ENCODE measurements at regions not wholly inside any gene's neighbourhood (a gene's known extent, or its start where the extent isn't known, plus 50 kb on each side); places are given as distances from the start of the nearest gene placed in this dataset.

DNA sequence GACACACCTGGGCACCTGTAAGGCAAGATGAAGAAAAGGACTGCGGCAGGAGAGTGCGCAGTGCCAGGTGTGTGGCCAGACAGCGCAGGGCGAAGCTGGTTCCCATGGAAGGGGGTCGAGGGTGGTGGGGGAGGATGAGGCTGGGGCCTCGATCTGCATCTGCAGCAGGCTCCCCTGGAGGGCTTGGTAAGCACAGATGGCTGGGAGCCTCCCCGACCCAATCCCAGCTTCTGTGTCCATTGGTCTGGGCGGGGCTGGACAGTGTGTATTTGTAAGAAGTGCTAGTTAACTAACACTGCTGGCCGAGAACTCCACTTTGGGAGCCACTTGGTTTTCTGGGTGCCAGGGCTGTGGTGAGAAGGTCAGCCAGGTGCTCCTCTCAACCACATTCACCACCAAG lies 385.1 kb upstream of the IRX1 start:
- TF ChIP-seq EZH2 (IDR thresholded peaks at IDR 0.05; ENCODE audit: borderline replicate concordance, insufficient read depth, low read depth, low read length, poor library complexity, severe bottlenecking) = no peak
- TF ChIP-seq, protein P1, sequence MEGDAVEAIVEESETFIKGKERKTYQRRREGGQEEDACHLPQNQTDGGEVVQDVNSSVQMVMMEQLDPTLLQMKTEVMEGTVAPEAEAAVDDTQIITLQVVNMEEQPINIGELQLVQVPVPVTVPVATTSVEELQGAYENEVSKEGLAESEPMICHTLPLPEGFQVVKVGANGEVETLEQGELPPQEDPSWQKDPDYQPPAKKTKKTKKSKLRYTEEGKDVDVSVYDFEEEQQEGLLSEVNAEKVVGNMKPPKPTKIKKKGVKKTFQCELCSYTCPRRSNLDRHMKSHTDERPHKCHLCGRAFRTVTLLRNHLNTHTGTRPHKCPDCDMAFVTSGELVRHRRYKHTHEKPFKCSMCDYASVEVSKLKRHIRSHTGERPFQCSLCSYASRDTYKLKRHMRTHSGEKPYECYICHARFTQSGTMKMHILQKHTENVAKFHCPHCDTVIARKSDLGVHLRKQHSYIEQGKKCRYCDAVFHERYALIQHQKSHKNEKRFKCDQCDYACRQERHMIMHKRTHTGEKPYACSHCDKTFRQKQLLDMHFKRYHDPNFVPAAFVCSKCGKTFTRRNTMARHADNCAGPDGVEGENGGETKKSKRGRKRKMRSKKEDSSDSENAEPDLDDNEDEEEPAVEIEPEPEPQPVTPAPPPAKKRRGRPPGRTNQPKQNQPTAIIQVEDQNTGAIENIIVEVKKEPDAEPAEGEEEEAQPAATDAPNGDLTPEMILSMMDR (IDR thresholded peaks at IDR 0.05) = no peak
